ENCODE measurements at regions not wholly inside any gene's neighbourhood (a gene's known extent, or its start where the extent isn't known, plus 50 kb on each side); places are given as distances from the start of the nearest gene placed in this dataset.

DNA sequence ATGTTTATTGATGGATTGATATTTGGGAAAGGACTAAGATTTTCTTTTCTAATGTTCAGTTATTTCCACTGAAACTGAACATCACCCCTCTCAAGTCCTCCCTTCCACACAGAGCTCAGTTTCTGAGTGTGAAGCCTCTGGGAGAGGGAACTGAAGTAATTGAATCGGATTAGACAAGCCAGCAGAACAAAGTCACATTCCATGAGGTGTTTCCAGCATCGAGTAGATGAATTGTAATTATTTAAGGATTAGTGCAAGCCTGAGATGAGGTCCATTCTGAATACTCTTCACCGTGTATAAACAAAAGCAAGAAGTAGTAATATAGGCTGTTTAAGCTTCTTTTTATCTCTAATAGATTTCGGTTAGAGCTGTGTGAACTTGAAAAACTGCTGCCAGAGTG lies 2060.5 kb downstream of the MAT2B start:
- TF ChIP-seq TOX (CRISPR knock-in tag; IDR thresholded peaks at IDR 0.05; ENCODE audit: borderline replicate concordance) (no peak), SNAI2 (CRISPR knock-in tag; IDR thresholded peaks at IDR 0.05) (no peak), CSDC2 (CRISPR knock-in tag; IDR thresholded peaks at IDR 0.05) (no peak), ZFP30 (CRISPR knock-in tag; IDR thresholded peaks at IDR 0.05) (no peak), ZNF565 (CRISPR knock-in tag; conservative IDR thresholded peaks at IDR 0.05; ENCODE audit: low read depth) (no peak), ZNF8 (CRISPR knock-in tag; IDR thresholded peaks at IDR 0.05) (no peak), PPARA (CRISPR knock-in tag; IDR thresholded peaks at IDR 0.05; ENCODE audit: borderline replicate concordance) (no peak), ESRRG (CRISPR knock-in tag; IDR thresholded peaks at IDR 0.05) (no peak), ZC3H10 (CRISPR knock-in tag; IDR thresholded peaks at IDR 0.05) (no peak), RARB (CRISPR knock-in tag; IDR thresholded peaks at IDR 0.05) (no peak), BACH2 (CRISPR knock-in tag; IDR thresholded peaks at IDR 0.05; ENCODE audit: borderline replicate concordance) (no peak), TCF4 (CRISPR knock-in tag; IDR thresholded peaks at IDR 0.05; ENCODE audit: borderline replicate concordance) (no peak), ZFP3 (CRISPR knock-in tag; IDR thresholded peaks at IDR 0.05) (no peak), OSR1 (CRISPR knock-in tag; IDR thresholded peaks at IDR 0.05) (no peak), ZNF70 (CRISPR knock-in tag; IDR thresholded peaks at IDR 0.05) (no peak), ARNTL (CRISPR knock-in tag; IDR thresholded peaks at IDR 0.05; ENCODE audit: borderline replicate concordance, low read depth) (no peak)
- TF ChIP-seq, protein P1, sequence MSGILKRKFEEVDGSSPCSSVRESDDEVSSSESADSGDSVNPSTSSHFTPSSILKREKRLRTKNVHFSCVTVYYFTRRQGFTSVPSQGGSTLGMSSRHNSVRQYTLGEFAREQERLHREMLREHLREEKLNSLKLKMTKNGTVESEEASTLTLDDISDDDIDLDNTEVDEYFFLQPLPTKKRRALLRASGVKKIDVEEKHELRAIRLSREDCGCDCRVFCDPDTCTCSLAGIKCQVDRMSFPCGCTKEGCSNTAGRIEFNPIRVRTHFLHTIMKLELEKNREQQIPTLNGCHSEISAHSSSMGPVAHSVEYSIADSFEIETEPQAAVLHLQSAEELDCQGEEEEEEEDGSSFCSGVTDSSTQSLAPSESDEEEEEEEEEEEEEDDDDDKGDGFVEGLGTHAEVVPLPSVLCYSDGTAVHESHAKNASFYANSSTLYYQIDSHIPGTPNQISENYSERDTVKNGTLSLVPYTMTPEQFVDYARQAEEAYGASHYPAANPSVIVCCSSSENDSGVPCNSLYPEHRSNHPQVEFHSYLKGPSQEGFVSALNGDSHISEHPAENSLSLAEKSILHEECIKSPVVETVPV (CRISPR knock-in tag; IDR thresholded peaks at IDR 0.05) = no peak
- TF ChIP-seq, protein P2, sequence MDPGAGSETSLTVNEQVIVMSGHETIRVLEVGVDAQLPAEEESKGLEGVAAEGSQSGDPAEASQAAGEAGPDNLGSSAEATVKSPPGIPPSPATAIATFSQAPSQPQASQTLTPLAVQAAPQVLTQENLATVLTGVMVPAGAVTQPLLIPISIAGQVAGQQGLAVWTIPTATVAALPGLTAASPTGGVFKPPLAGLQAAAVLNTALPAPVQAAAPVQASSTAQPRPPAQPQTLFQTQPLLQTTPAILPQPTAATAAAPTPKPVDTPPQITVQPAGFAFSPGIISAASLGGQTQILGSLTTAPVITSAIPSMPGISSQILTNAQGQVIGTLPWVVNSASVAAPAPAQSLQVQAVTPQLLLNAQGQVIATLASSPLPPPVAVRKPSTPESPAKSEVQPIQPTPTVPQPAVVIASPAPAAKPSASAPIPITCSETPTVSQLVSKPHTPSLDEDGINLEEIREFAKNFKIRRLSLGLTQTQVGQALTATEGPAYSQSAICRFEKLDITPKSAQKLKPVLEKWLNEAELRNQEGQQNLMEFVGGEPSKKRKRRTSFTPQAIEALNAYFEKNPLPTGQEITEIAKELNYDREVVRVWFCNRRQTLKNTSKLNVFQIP (CRISPR knock-in tag; IDR thresholded peaks at IDR 0.05; ENCODE audit: borderline replicate concordance, low read depth) = no peak
- TF ChIP-seq, protein P3, sequence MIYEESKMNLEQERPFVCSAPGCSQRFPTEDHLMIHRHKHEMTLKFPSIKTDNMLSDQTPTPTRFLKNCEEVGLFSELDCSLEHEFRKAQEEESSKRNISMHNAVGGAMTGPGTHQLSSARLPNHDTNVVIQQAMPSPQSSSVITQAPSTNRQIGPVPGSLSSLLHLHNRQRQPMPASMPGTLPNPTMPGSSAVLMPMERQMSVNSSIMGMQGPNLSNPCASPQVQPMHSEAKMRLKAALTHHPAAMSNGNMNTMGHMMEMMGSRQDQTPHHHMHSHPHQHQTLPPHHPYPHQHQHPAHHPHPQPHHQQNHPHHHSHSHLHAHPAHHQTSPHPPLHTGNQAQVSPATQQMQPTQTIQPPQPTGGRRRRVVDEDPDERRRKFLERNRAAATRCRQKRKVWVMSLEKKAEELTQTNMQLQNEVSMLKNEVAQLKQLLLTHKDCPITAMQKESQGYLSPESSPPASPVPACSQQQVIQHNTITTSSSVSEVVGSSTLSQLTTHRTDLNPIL (CRISPR knock-in tag; IDR thresholded peaks at IDR 0.05; ENCODE audit: low read depth) = no peak
- TF ChIP-seq, protein P4, sequence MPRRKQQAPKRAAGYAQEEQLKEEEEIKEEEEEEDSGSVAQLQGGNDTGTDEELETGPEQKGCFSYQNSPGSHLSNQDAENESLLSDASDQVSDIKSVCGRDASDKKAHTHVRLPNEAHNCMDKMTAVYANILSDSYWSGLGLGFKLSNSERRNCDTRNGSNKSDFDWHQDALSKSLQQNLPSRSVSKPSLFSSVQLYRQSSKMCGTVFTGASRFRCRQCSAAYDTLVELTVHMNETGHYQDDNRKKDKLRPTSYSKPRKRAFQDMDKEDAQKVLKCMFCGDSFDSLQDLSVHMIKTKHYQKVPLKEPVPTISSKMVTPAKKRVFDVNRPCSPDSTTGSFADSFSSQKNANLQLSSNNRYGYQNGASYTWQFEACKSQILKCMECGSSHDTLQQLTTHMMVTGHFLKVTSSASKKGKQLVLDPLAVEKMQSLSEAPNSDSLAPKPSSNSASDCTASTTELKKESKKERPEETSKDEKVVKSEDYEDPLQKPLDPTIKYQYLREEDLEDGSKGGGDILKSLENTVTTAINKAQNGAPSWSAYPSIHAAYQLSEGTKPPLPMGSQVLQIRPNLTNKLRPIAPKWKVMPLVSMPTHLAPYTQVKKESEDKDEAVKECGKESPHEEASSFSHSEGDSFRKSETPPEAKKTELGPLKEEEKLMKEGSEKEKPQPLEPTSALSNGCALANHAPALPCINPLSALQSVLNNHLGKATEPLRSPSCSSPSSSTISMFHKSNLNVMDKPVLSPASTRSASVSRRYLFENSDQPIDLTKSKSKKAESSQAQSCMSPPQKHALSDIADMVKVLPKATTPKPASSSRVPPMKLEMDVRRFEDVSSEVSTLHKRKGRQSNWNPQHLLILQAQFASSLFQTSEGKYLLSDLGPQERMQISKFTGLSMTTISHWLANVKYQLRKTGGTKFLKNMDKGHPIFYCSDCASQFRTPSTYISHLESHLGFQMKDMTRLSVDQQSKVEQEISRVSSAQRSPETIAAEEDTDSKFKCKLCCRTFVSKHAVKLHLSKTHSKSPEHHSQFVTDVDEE (CRISPR knock-in tag; IDR thresholded peaks at IDR 0.05) = no peak
- ATAC-seq = no peak

- no peak for TF ChIP-seq ZNF8 (CRISPR knock-in tag; IDR thresholded peaks at IDR 0.05)
- TF ChIP-seq TOX (CRISPR knock-in tag; IDR thresholded peaks at IDR 0.05; ENCODE audit: borderline replicate concordance) = no peak
- no peak for TF ChIP-seq GLIS3 (CRISPR knock-in tag; IDR thresholded peaks at IDR 0.05)
- TF ChIP-seq ZNF70 (CRISPR knock-in tag; IDR thresholded peaks at IDR 0.05) = no peak
- TF ChIP-seq, protein P4 (CRISPR knock-in tag; IDR thresholded peaks at IDR 0.05) = no peak
- TF ChIP-seq, protein P5, sequence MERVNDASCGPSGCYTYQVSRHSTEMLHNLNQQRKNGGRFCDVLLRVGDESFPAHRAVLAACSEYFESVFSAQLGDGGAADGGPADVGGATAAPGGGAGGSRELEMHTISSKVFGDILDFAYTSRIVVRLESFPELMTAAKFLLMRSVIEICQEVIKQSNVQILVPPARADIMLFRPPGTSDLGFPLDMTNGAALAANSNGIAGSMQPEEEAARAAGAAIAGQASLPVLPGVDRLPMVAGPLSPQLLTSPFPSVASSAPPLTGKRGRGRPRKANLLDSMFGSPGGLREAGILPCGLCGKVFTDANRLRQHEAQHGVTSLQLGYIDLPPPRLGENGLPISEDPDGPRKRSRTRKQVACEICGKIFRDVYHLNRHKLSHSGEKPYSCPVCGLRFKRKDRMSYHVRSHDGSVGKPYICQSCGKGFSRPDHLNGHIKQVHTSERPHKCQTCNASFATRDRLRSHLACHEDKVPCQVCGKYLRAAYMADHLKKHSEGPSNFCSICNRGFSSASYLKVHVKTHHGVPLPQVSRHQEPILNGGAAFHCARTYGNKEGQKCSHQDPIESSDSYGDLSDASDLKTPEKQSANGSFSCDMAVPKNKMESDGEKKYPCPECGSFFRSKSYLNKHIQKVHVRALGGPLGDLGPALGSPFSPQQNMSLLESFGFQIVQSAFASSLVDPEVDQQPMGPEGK (CRISPR knock-in tag; IDR thresholded peaks at IDR 0.05; ENCODE audit: borderline replicate concordance) = no peak
- TF ChIP-seq ESRRG (CRISPR knock-in tag; IDR thresholded peaks at IDR 0.05) = no peak
- TF ChIP-seq ZFP30 (CRISPR knock-in tag; IDR thresholded peaks at IDR 0.05) = no peak
- TF ChIP-seq, protein P3 (CRISPR knock-in tag; IDR thresholded peaks at IDR 0.05; ENCODE audit: low read depth) = no peak
- TF ChIP-seq BACH2 (CRISPR knock-in tag; IDR thresholded peaks at IDR 0.05; ENCODE audit: borderline replicate concordance) = no peak
- TF ChIP-seq OSR1 (CRISPR knock-in tag; IDR thresholded peaks at IDR 0.05) = no peak
- no peak for TF ChIP-seq TCF4 (CRISPR knock-in tag; IDR thresholded peaks at IDR 0.05; ENCODE audit: borderline replicate concordance)
- no peak for TF ChIP-seq RARB (CRISPR knock-in tag; IDR thresholded peaks at IDR 0.05)
- TF ChIP-seq ZFP3 (CRISPR knock-in tag; IDR thresholded peaks at IDR 0.05) = no peak
- TF ChIP-seq, protein P2 (CRISPR knock-in tag; IDR thresholded peaks at IDR 0.05; ENCODE audit: borderline replicate concordance, low read depth) = no peak
- TF ChIP-seq ZNF565 (CRISPR knock-in tag; conservative IDR thresholded peaks at IDR 0.05; ENCODE audit: low read depth) = no peak
- TF ChIP-seq ZC3H10 (CRISPR knock-in tag; IDR thresholded peaks at IDR 0.05) = no peak
- ATAC-seq = no peak
Observed at GRCh38 chr5:165569551-165569950, 2064.1 kb downstream of the MAT2B start.

Measured in SK-N-SH treated with all-trans-retinoic acid at 6 μM for 48 hours (cell line).